ENCODE measurements at regions not wholly inside any gene's neighbourhood (a gene's known extent, or its start where the extent isn't known, plus 50 kb on each side); places are given as distances from the start of the nearest gene placed in this dataset.

GRCh38 chr18:54521846-54522245, 69.2 kb upstream of the DYNAP start:
- H3K27ac ChIP-seq, result no peak overlapping the region
- TF ChIP-seq, protein P1, sequence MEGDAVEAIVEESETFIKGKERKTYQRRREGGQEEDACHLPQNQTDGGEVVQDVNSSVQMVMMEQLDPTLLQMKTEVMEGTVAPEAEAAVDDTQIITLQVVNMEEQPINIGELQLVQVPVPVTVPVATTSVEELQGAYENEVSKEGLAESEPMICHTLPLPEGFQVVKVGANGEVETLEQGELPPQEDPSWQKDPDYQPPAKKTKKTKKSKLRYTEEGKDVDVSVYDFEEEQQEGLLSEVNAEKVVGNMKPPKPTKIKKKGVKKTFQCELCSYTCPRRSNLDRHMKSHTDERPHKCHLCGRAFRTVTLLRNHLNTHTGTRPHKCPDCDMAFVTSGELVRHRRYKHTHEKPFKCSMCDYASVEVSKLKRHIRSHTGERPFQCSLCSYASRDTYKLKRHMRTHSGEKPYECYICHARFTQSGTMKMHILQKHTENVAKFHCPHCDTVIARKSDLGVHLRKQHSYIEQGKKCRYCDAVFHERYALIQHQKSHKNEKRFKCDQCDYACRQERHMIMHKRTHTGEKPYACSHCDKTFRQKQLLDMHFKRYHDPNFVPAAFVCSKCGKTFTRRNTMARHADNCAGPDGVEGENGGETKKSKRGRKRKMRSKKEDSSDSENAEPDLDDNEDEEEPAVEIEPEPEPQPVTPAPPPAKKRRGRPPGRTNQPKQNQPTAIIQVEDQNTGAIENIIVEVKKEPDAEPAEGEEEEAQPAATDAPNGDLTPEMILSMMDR (IDR thresholded peaks at IDR 0.05; ENCODE audit: low read depth, low read length, missing control alignments), result no peak
- DNase-seq, result no peak
- in situ Hi-C loops (cut with HindIII; ENCODE audit: low pct_ligation_motif_present, low sequenced_read_pairs), result no loop called here
- H3K27me3 ChIP-seq (replicated peaks), result no peaks in the 10 kb centered on the region
- no peak overlapping the region for H3K4me3 ChIP-seq (ENCODE audit: low read depth, low read length)
- no peaks in the 10 kb centered on the region for H3K36me3 ChIP-seq (replicated peaks)

- in situ Hi-C loops (cut with HindIII; ENCODE audit: low pct_ligation_motif_present, low sequenced_read_pairs), result no loop called here
- H3K27ac ChIP-seq, result no peak overlapping the region
- H3K36me3 ChIP-seq (replicated peaks), result no peaks in the 10 kb centered on the region
- no peak overlapping the region for H3K4me3 ChIP-seq (ENCODE audit: low read depth, low read length)
- H3K27me3 ChIP-seq (replicated peaks), result no peaks in the 10 kb centered on the region
- TF ChIP-seq, protein P1 (IDR thresholded peaks at IDR 0.05; ENCODE audit: low read depth, low read length, missing control alignments), result no peak
- no peak for DNase-seq
These were observed 62.1 kb upstream of the DYNAP start for GRCh38 chr18:54528942-54529376.

GRCh38 chr18:54529444-54529843, 61.6 kb upstream of the DYNAP start:
- Histone ChIP-seq H3K27me3 (replicated peaks) (no peaks in the 10 kb centered on the region), H3K36me3 (replicated peaks) (no peaks in the 10 kb centered on the region), H3K4me3 (ENCODE audit: low read depth, low read length) (no peak overlapping the region), H3K27ac (no peak overlapping the region)
- TF ChIP-seq, protein P1 (IDR thresholded peaks at IDR 0.05; ENCODE audit: low read depth, low read length, missing control alignments), result no peak
- DNase-seq, result no peak
- in situ Hi-C loops (cut with HindIII; ENCODE audit: low pct_ligation_motif_present, low sequenced_read_pairs), result no loop called here

GRCh38 chr18:54530285-54530684, 60.8 kb upstream of the DYNAP start:
- TF ChIP-seq, protein P1 (IDR thresholded peaks at IDR 0.05; ENCODE audit: low read depth, low read length, missing control alignments), result no peak
- Histone ChIP-seq H3K4me3 (ENCODE audit: low read depth, low read length) (no peak overlapping the region), H3K27me3 (replicated peaks) (no peaks in the 10 kb centered on the region)

DNA sequence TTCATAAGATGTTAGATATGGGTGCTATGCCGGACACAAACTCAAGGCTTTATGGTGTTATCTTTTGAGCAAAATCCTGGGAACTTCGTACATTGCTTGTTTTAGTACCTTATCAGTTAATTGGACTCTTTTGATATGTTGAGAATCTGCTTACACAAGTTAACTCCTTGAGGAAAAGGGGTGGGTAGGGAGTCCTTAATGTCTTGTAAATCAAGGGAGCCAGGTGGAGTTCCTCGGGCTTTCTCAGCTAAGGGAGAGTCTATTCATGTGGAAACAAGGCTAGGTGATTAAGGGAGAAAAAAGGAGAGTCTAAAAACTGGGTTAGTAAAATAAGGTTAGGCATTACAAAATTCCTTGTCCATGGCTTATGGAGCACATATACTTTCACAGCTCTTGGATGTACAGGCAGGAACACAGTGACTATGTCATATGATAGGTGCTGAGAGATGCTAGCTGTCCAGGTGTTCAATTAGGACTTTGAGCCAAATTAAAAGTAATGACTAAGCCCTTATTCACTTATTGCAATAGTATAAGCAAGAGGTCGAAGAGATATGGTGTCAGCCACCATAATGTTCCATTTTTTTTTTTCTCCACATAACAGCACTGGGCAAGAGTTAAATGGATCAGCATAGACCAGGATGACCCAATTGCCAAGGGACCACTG, 59.5 kb upstream of the DYNAP start:
- Histone ChIP-seq H3K27me3 (replicated peaks) (no peaks in the 10 kb centered on the region), H3K27ac (no peak overlapping the region), H3K36me3 (replicated peaks) (no peaks in the 10 kb centered on the region), H3K4me3 (ENCODE audit: low read depth, low read length) (no peak overlapping the region)
- TF ChIP-seq, protein P1 (IDR thresholded peaks at IDR 0.05; ENCODE audit: low read depth, low read length, missing control alignments), result no peak
- in situ Hi-C loops (cut with HindIII; ENCODE audit: low pct_ligation_motif_present, low sequenced_read_pairs), result no loop called here
- no peak for DNase-seq

More at GRCh38 chr18:54530285-54530684, 60.8 kb upstream of the DYNAP start:
- no peaks in the 10 kb centered on the region for H3K36me3 ChIP-seq (replicated peaks)
- no peak for DNase-seq
- in situ Hi-C loops (cut with HindIII; ENCODE audit: low pct_ligation_motif_present, low sequenced_read_pairs), result no loop called here
- H3K27ac ChIP-seq, result no peak overlapping the region

- no peak overlapping the region for H3K27ac ChIP-seq
- no peak for DNase-seq
- no peak overlapping the region for H3K4me3 ChIP-seq (ENCODE audit: low read depth, low read length)
- H3K27me3 ChIP-seq (replicated peaks), result no peaks in the 10 kb centered on the region
- in situ Hi-C loops (cut with HindIII; ENCODE audit: low pct_ligation_motif_present, low sequenced_read_pairs), result no loop called here
- TF ChIP-seq, protein P1 (IDR thresholded peaks at IDR 0.05; ENCODE audit: low read depth, low read length, missing control alignments), result no peak
- no peaks in the 10 kb centered on the region for H3K36me3 ChIP-seq (replicated peaks)
These were observed 58.8 kb upstream of the DYNAP start for GRCh38 chr18:54532222-54532621.
